HG02571 (cell line): ENCODE measurements at regions not wholly inside any gene's neighbourhood (a gene's known extent, or its start where the extent isn't known, plus 50 kb on each side); places are given as distances from the start of the nearest gene placed in this dataset.
"Not testable (repeated sequence)": the region's sequence is repeated elsewhere in the genome, so short reads cannot be mapped to it uniquely, and the experiment has no call there.

ENCODE experiments used
- ATAC-seq: cut with Tn5 transposase; IDR thresholded peaks from one replicate; pipeline ENCODE4 v1.9.1; 2021; ENCODE audit warnings: mild to moderate bottlenecking, moderate library complexity; ENCODE audit not compliant: unreplicated experiment

DNA sequence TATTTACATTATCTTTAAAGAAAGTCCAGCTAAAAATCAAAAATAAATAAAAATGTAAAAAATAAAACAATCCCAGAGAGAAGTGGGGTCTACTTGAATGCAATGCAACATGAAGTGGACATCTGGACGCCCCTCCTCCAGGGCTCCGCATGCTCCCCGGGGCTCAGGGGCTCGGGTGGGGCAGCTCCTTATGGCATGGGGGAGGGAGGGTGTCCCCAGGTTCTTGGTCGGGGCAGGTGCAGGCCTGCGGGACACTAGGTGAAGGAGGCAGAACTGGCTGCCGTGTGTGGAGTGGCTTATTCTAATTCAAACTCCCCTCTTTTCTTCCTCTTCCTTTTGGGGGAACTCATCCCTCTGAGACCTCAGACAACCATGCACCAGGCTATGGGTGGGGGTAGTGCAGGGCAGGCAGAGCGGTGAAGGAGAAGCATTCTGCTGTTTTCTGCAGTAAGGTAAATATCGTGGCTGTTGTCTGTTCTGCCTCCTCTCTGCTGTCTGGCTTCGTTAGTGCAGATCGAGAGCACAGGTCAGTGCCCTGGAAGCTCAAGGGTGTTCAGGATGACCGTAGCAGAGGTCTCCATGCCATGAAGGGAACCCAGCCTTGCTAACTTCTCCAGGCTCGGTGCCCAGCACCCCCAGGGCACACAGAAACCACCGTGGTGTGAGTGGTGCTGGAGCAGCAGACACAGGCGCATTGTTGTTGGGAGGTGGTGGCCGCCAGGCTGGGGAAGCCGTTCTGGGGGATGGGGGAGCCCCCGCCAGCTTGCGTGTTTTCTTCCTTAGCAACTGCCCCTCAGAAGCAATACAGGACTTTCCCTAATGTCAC is 82.6 kb downstream of the TTLL2 start:
- ATAC-seq, result no peak

DNA sequence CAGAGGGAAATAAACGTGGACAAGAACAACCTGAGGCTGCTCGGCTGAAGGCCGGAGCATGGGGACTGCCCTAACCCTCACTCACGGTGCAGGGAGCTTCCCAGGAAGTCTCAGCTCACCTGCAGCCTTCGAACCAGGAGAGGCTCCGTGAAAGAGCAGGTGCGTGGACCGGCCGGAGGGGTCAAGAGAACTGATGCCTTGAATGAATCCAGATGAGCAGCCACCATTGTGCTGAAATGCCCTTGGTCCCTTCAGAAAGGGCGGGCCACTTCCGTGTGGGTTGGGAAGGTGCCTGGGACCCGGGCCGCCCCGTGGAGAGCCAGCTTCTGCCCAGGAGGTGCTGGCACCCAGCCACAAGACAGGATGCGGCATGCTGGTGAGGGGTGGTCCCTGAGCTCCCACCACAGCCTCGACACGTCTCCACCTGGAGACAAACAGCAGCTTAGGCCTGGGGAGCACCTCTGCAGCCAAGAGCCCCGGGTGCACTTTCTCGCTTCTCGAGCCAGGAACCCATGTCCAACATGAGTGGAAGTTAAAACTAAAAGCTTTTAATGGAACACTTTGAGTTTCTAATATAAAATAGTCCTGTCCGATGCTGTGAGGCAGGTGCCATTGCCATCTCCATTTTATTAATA is 83.5 kb downstream of the TTLL2 start:
- ATAC-seq, result no peak

DNA sequence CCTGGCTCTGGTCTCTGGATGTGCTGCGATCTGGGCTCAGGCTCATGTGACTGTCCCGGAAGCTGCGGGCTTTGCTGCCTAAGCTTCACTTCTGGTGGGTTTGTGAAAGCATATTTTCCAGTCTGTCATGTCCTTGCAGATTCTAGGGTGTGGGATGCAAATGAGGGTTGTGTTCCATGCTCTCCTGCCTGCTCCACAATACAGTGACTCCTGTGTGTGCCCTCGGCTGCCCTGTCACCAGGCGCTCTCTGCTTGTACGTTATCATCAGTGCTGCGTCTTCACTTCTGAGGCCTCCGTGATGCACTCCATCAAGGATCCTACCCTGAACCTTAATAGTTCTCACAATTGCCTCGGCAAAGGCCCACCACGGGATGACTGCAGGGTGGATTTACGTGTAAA is 84.2 kb downstream of the TTLL2 start:
- no peak for ATAC-seq

DNA sequence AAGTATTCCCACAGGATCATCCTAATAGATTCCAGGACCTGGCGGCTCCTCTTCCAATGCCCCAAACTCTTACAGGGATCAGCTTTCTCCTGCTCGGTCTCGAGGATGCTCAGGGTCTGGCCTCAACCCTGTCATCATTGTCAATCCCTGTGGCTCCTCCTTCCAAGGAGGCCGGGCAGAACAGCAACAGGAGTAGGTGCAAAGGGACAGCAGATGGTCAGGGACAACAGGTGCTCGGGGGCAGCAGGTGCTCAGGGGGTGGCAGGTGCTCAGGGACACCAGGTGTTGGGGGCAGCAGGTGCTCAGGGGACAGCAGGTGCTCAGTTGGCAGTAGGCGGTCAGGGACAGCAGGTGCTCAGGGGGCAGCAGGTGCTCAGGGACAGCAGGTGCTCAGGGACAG is 84.8 kb downstream of the TTLL2 start:
- no peak for ATAC-seq

DNA sequence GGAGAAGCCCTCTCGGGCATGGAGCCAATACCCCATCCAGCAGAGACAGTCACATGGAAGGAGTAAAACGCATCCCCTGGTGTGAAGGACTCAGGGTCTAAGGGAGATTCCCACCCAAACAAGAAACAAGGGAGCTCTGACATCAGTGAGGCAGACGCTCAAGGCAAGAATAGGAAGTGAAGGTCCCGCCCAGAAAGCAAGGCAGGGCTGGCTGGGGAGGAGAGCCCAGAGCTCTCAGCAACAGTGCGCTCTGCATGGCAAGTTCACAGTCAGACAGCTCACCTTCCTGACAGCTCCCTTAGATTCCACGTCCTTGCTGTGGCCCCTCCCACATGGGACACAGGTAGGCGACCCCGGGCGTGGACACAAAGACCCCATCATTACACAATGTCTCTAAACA is 85.6 kb downstream of the TTLL2 start:
- no peak for ATAC-seq

DNA sequence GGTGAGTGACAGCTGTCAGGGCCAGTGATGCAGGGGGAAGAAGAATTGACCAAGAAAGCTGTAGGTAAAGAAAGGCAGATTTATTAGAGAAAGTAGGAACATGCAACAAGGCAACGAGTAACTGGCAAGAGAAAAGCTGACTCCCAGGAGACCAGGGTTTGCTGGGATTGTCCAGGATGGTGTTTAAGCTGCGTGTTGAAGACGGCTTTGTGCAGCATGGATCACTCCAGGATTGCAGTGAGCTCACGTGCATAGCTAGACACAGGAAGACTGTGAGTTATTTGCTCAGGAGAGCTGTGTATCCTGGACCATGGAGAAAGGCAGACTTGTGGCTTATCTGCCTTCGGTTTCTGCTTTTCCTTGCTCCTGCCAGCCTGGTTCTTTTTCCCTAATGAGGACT is 87.6 kb downstream of the TTLL2 start:
- no peak for ATAC-seq

DNA sequence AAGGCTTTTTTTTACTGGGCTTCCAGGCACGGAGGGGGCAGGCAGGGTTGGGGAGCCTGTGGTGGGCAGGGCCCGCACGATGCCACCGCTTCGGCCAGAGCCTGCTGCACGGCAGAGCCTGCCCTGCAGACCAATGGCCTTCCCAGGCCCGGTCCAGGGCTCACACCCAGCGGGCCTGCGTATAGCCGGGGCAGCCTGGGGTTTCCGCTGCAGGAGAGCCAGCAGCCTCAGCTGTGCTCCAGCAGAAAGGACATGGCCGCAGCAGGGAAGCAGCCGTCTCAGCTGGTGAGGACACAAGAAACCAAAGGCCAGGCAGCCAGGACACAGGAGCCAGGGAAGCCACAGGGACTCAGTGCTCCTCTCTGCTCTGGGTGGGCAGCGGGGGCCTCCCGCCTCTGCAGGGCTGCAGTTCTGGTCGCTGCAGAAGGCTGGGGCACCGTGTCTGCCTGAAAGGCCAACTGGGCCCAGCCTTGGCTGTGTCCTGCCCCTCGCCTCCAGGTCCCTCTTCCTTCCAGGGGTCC is 90.6 kb downstream of the TTLL2 start:
- ATAC-seq, result no peak

DNA sequence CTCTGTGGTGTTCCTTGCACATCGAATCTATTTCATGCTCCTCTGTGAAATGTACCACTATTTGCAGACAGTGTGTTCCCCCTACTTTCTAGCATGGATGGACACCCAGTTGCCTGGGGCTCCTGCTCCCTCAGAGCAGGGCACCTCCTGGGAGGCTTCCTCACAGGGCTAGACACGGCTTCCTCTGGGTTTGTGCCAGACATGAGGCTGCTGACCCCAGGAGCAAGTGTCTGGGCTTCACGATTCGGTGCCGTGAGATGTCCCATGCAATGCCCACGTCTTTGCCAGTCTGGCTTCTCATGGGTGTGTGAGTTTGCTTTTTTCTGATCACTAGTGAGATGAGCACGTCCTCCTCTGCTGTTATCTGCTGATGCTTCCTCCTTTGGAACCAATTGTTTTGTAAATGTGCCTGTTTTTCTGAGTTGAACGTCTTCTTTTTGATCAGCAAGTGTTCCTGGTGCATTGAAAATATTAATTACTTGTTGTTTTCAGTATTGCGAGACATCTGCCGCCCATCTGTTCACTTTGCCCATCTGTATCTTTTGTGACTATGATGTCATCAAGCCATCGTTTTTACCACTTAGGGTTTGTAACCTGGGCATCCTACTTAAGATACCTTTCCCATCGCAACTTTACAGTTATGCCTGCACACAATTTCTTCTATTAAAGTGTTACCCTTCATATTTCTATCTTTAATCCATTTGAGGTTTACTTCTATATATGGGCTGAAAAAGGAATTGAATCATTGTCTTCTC is 92.0 kb downstream of the TTLL2 start:
- ATAC-seq, result no peak

DNA sequence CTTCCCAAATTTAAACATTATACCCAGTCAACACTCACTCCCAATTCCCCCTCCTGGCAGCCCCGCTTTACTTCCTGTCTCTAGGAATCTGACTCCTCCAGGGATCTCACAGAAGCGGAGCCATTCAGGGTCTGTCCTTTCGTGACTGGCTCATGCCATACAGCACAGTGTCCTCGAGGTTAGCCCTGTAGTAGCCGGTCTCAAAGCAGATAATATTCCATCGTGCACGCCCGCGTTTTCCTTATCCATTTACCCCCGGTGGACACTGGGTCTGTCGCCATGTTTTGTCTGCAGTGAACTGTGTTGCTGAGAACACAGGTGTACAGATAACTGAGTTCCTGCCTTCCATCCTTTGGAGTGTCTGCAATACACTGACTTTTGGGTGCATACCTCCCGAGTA is 95.3 kb downstream of the TTLL2 start:
- ATAC-seq, result no peak

DNA sequence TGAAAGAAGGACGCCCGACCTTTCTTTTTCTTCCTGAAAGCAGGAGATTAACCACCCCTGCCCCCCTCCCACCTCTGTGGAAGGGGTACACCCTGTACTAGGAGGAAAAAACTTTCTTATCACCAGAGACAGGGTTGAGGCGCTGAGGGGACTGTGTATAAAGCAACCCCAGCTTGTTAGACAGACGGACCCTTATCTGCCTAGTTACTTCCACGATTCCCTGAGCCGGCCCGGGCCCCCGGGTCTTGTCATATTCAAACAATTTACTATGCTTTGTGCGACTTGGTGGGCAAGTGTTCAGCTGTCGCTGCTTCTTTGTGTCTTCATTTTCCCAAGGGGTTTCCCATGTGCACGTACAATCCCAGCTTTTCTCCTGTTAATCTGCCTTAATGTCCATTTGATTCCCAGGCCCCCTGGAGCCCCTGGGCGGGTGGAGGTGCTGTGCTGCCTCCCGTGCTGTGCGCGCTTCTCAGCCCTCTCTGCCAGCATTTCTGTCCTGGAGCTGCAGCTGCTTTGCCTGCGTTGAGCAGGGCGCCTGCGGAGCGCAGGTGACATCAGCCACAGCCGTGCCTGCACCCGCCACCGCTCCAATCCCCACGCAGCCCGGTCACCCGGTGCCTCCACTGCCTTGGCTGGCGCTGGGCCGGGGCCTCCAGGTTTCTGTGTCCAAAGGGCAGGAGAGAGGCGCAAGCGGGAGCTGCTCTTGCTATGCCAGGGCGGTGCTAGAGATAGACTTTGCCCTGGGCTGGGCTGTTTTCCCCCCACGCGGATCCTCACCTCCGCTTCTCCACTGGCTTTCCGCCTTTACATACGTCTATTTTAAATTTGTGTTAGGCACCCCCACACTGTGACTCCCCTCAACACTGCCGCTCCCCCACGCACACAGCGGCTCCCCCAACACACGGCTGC is 96.2 kb downstream of the TTLL2 start:
- no peak for ATAC-seq

DNA sequence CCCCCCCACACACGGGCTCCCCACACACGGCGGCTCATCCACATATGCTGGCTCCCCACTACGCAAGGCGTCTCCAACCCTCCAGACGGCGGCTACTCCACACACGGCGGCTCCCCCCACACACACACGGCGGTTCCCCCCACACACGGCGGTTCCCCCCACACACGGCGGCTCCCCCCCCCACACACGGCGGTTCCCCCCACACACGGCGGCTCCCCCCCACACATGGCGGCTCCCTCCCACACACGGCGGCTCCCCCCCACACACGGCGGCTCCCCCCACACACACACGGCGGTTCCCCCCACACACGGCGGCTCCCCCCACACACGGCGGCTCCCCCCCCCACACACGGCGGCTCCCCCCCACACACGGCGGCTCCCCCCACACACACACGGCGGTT is 97.1 kb downstream of the TTLL2 start:
- not testable (repeated sequence) for ATAC-seq

DNA sequence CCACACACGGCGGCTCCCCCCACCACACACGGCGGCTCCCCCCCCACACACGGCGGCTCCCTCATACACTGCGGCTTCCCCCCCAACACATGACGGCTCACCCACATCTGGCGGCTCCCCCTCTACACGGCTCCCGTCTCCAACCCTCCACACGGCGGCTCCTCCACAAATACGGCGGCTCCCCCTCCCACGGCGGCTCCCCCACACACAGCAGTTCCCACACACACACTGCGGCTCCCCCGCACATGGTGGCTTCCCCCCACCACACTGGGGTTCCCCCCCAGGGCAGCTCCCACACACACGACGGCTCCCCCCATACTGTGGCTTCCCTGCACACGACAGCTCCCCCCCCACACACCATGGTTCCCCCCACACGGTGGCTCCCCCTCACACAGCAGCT is 98.0 kb downstream of the TTLL2 start:
- ATAC-seq, result no peak

DNA sequence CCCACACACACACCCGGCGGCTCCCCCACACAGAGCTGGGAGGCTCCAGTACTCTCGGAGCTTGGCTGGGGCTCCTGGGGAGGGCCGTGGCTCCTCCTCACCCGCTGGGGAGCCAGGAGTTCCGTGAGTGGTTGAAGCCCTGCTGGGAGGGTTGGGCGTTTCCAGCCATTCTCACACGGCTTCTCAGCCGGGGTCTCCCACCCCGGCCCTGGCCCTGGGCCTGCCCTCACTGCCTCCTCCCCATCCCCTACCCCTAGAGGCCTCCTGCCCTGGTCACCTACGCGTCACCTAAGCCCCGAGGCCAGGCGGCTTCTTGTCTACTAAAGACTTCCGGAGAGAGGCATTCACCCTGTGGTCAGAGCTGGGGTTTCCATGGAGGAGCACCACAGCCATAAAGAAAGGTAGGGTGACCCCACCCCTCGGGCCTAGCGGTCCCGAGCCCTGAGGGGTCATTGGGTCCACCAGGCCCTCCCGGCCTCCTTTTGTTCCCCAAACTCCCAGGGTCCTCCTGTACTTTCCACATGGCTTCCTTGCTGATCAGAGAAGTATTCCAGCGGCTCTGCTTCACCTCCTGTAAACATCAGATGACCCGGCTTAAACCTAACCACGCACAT is 99.3 kb downstream of the TTLL2 start:
- no peak for ATAC-seq

DNA sequence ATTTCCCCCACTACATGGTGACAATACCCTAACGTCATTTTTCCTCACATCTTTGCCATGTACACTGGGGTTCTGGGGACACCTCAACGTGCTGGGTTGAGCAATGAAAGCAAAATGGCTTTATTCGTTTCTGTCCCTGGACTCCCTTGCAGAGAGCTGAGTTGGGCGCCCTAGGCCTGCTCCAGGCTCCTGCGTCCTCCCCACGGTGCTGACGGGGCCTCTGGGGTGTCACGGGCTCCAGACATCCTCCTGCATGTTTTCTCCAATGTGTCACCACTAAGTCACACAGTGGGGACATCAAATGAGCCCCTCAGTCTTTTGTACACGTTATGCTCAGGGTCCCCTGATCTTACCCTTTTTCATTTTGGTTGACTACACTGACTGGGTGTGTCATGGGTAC is 99.8 kb downstream of the TTLL2 start:
- no peak for ATAC-seq

DNA sequence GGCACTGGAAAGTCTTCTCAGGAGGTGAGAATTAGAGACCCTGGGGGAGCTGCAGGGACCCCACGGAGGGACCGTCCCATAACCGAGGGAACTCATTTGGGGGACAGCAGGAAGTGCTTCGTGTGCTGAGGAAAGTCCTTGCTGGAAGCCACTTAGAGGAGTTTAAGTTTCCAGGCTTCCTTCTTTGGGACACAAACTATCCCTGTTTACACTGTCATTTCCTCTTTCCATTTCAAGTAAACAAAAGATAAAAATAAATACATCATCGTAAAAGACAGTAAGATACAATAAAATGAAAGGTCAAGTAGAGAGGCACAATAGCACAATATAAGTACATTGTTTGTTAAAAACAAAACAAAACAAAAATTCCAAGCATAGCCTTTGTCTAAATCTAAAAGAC is 101.2 kb downstream of the TTLL2 start:
- ATAC-seq, result no peak

DNA sequence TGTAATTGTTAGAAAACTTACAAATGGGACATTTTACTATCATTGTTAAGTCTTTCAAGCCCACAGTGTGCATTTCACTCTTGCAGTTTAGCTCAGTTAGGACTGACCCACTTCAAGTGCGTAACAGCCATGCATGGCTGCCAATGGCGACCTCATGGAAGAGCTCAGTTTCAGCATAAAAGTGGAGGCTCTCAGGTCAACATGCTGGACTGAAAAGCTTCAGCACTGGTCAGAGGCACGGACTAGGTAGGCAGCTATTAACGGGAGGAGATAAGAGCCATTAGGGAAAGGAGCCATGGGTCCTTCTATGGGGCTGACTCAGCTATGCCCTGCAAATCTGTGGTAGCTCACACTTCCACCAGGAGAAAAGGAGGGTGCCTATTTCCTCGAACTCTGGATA is 101.8 kb downstream of the TTLL2 start:
- no peak for ATAC-seq

DNA sequence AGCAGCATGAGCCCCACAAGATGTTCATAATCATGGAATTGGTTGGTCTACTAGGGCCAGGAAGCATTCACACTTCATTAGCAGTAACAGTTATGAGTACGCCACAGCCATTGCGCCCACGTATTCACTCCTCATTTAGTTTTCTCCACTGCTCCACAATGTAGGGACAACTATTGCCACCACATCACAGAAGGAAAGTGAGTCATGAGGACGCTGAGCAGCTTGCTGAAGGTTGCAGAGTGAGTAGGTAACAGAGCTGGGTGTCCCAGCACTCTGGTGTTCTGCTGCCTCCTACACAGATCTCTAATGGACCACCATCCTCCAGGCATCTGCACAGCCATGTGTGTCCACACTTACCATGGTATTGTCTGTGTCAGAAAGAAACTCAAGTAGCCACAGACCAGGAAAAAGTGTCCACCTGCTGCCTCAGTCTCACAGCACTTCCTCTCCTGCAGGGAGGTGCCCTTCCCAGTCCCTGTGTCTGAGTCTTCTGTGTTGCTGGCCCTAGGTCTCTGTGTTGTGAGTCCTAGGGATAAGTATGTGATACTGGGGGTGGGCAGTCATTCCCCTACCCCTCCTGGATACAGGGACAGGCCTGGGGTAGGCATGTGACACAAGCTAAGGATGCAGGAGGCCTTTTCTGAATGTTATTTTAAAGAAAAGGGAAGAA is 103.9 kb downstream of the TTLL2 start:
- ATAC-seq, result no peak

DNA sequence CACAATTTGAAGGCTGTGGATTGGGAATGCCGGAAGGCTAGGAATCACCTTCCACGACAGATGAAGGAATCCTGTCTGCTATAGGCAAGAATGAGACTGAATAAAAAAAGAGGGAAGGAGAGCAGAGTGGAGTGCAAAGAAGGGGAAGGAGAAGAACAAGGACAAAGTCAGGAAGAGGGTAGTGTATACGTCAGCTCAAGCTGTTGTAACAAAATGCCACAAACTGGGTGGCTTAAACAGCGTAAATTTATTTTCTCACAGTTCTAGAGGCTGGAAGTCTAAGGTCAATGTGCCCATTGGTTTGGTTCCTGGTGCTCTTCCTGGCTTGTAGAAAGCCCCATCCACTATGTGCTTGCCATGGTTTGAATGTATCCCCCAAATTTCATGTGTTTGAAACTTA is 104.5 kb downstream of the TTLL2 start:
- no peak for ATAC-seq

DNA sequence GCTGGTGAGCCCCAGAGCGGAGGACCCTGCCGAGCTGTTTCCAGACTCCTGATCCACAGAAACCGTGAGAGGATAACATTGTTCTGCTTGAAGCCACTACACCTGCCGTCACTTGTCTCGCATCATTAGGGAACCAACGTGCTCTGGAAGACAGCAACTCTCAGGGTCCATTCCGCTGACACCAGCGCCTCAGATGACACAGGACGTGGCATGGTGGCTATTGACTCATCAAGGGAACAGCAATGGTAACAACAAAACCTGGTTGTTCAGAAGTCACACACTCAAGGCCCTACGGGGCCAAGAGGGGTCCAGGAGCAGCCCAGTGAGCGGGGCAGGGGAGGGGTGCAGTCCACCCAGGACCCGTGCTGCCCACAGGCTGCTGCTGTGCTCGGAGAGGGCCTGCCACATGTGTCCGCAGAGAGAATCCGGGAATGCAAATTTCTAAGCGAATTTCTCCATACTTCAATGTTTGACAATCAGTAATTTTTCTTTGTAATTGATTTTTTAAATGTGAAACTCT is 110.4 kb downstream of the TTLL2 start:
- ATAC-seq, result no peak
